ENCODE measurements at regions not wholly inside any gene's neighbourhood (a gene's known extent, or its start where the extent isn't known, plus 50 kb on each side); places are given as distances from the start of the nearest gene placed in this dataset.

GRCh38 chr4:187908079-187908561 is 87.5 kb upstream of the ZFP42 start:
- Histone ChIP-seq H4K91ac (replicated peaks; ENCODE audit: insufficient read length, low read length) (no peak overlapping the region), H3K23ac (ENCODE audit: insufficient read length) (no peak overlapping the region), H3K14ac (ENCODE audit: insufficient read length) (no peak overlapping the region), H3K4me3 (ENCODE audit: extremely low read depth in 1 of 4, insufficient read depth in 2 of 4, low read depth in 3 of 4, low read length in 4 of 4) (no peak overlapping the region), H3K36me3 (ENCODE audit: control insufficient read depth in 2 of 4, insufficient read depth in 4 of 4, low read length in 3 of 4) (no peaks in the 10 kb centered on the region), H3K27me3 (replicated peaks in 1 of 4; ENCODE audit: control insufficient read depth in 3 of 4, extremely low read depth in 1 of 4, insufficient read depth in 3 of 4, low read length in 3 of 4) (no peaks in the 10 kb centered on the region), H2BK15ac (ENCODE audit: low read length) (no peak overlapping the region), H4K5ac (ENCODE audit: insufficient read length, low read depth, low read length) (no peak overlapping the region), H2AK5ac (ENCODE audit: low read depth, low read length) (no peak overlapping the region), H3K27ac (ENCODE audit: low read depth, low read length) (no peak overlapping the region), H3K23me2 (ENCODE audit: low read depth, low read length) (no peaks in the 10 kb centered on the region), H2AFZ (ENCODE audit: low read length) (no peak overlapping the region), H4K20me1 (replicated peaks in 1 of 2; ENCODE audit: control insufficient read depth in 1 of 2, insufficient read depth in 2 of 2, low read length in 2 of 2) (no peaks in the 10 kb centered on the region), H2BK12ac (ENCODE audit: low read depth, low read length) (no peak overlapping the region), H3K4me1 (replicated peaks in 1 of 4; ENCODE audit: control insufficient read depth in 3 of 4, insufficient read depth in 4 of 4, low read length in 3 of 4) (no peaks in the 10 kb centered on the region), H3K56ac (replicated peaks; ENCODE audit: insufficient read length, low read depth, low read length) (no peak overlapping the region), H2BK120ac (replicated peaks; ENCODE audit: low read depth, low read length) (no peak overlapping the region), H3K4ac (replicated peaks; ENCODE audit: insufficient read length, low read depth, low read length) (no peak overlapping the region), H2BK20ac (ENCODE audit: low read length) (no peak overlapping the region), H3K4me2 (ENCODE audit: insufficient read depth in 1 of 2, low read depth in 2 of 2, low read length in 2 of 2) (no peak overlapping the region), H4K8ac (ENCODE audit: extremely low read depth, insufficient read depth, low read length) (no peak overlapping the region), H3K18ac (ENCODE audit: extremely low read depth, low read length) (no peak overlapping the region), H3K9me3 (ENCODE audit: insufficient read depth in 2 of 2, low read depth in 1 of 2, low read length in 1 of 2) (no peaks in the 10 kb centered on the region), H3K79me1 (ENCODE audit: low read depth, low read length) (no peaks in the 10 kb centered on the region), H2BK5ac (ENCODE audit: low read depth, low read length) (no peak overlapping the region), H3K9ac (replicated peaks in 1 of 4; ENCODE audit: extremely low read depth in 1 of 4, low read depth in 3 of 4, low read length in 3 of 4) (no peak overlapping the region), H3K79me2 (ENCODE audit: control insufficient read depth in 1 of 2, insufficient read depth in 2 of 2, low read length in 2 of 2) (no peaks in the 10 kb centered on the region)
- CTCF ChIA-PET (ENCODE audit: partially characterized antibody) = interaction anchor here (0.6 kb wide), 2 partner anchors 71 to 253 kb away, joined by 3 to 5 read pairs; no protein-coding TSS in a partner anchor
- FAIRE-seq (no peak), DNase-seq (ENCODE audit: low read depth in 1 of 2, low spot score in 2 of 2) (no peak)
- POLR2A ChIA-PET (ENCODE audit: partially characterized antibody) = no interaction called here
- whole genome bisulfite sequencing, 2 experiments (ENCODE audit: extremely low coverage in 1 of 2, insufficient coverage in 1 of 2, insufficient read length in 1 of 2, insufficient replicate concordance in 2 of 2, low coverage in 1 of 2, low lambda C conversion rate in 2 of 2, missing lambda C conversion rate in 1 of 2) = 87% methylated on average over 6 of the region's 6 CpGs; no CpG with 5 or more reads in 1 of the 2 experiments

All from H1 (cell line).